GM19043 (cell line): ENCODE measurements at regions not wholly inside any gene's neighbourhood (a gene's known extent, or its start where the extent isn't known, plus 50 kb on each side); places are given as distances from the start of the nearest gene placed in this dataset.
A peak's percentile ranks its signal among the peaks of the same experiment; 100 is the strongest.
"Not testable (repeated sequence)": the region's sequence is repeated elsewhere in the genome, so short reads cannot be mapped to it uniquely, and the experiment has no call there.

Experiments
- ATAC-seq: cut with Tn5 transposase; IDR thresholded peaks from one replicate; pipeline ENCODE4 v1.9.1; 2021; ENCODE audit warnings: low read depth; ENCODE audit not compliant: unreplicated experiment

- ATAC-seq: no peak
Measured at GRCh38 chr3:519026-519425, 322.5 kb downstream of the CHL1 start.

GRCh38 chr3:522888-523287 is 326.3 kb downstream of the CHL1 start:
- ATAC-seq: no peak

- no peak for ATAC-seq
Measured at GRCh38 chr3:525415-525814, 328.9 kb downstream of the CHL1 start.

GRCh38 chr3:535566-536416 is 339.2 kb downstream of the CHL1 start:
- ATAC-seq: no peak

- ATAC-seq: no peak
Measured at GRCh38 chr3:536417-536813, 339.9 kb downstream of the CHL1 start.

GRCh38 chr3:541062-541801 is 344.7 kb downstream of the CHL1 start:
- ATAC-seq: no peak

- no peak for ATAC-seq
Measured at GRCh38 chr3:542021-542420, 345.5 kb downstream of the CHL1 start.

- ATAC-seq: no peak
Measured at GRCh38 chr3:549636-550035, 353.1 kb downstream of the CHL1 start.

GRCh38 chr3:550471-550870 is 353.9 kb downstream of the CHL1 start:
- ATAC-seq: no peak

GRCh38 chr3:557972-558371 is 361.4 kb downstream of the CHL1 start:
- ATAC-seq: peak; percentile 94

GRCh38 chr3:567488-568185 is 371.1 kb downstream of the CHL1 start:
- ATAC-seq: no peak

GRCh38 chr3:579529-579928 is 383.0 kb downstream of the CHL1 start:
- not testable (repeated sequence) for ATAC-seq

GRCh38 chr3:589066-589465 is 392.5 kb downstream of the CHL1 start:
- ATAC-seq: not testable (repeated sequence)

- not testable (repeated sequence) for ATAC-seq
Measured at GRCh38 chr3:597304-597703, 400.7 kb downstream of the CHL1 start.

- not testable (repeated sequence) for ATAC-seq
Measured at GRCh38 chr3:597746-598145, 401.2 kb downstream of the CHL1 start.

- not testable (repeated sequence) for ATAC-seq
Measured at GRCh38 chr3:607480-607879, 410.9 kb downstream of the CHL1 start.

- no peak for ATAC-seq
Measured at GRCh38 chr3:621714-622113, 425.2 kb downstream of the CHL1 start.

GRCh38 chr3:622314-622713 is 425.8 kb downstream of the CHL1 start:
- no peak for ATAC-seq

GRCh38 chr3:623914-624545 is 427.5 kb downstream of the CHL1 start:
- no peak for ATAC-seq

GRCh38 chr3:632571-633170 is 436.1 kb downstream of the CHL1 start:
- ATAC-seq: peak; percentile 68
